Chondrocyte (in vitro differentiated cells): ENCODE measurements at regions not wholly inside any gene's neighbourhood (a gene's known extent, or its start where the extent isn't known, plus 50 kb on each side); places are given as distances from the start of the nearest gene placed in this dataset.

Experiments
- DNase-seq: peaks from one replicate; pipeline ENCODE4 v3.0.0; 2021; ENCODE audit warnings: mixed read lengths, low spot score
- H3K27ac Mint-ChIP-seq: one replicate; pipeline ENCODE4 v1.8.0; 2021; ENCODE audit warnings: mild to moderate bottlenecking, moderate library complexity, mixed read lengths; ENCODE audit not compliant: unreplicated experiment
- H3K27me3 Mint-ChIP-seq: 2 replicates; pipeline ENCODE4 v1.8.0; 2021; ENCODE audit warnings: low read depth, mixed read lengths
- H3K36me3 Mint-ChIP-seq: 2 replicates; pipeline ENCODE4 v1.8.0; 2021; ENCODE audit warnings: low read depth, mixed read lengths
- H3K4me1 Mint-ChIP-seq: 2 replicates; pipeline ENCODE4 v1.8.0; 2021; ENCODE audit warnings: low read depth, mild to moderate bottlenecking, mixed read lengths
- H3K4me3 Mint-ChIP-seq: one replicate; pipeline ENCODE4 v1.8.0; 2021; ENCODE audit warnings: mild to moderate bottlenecking, moderate library complexity, mixed read lengths; ENCODE audit not compliant: unreplicated experiment
- H3K9me3 Mint-ChIP-seq: 2 replicates; pipeline ENCODE4 v1.8.0; 2021; ENCODE audit warnings: low read depth, mixed read lengths
- CTCF ChIP-seq: fragments of 200-600 bp; sonication (generic); IDR thresholded peaks from 2 replicates; pipeline ENCODE4 v1.5.0; 2021; ENCODE audit warnings: antibody characterized with exemption, mild to moderate bottlenecking, moderate library complexity

GRCh38 chr4:4605849-4606248 lies 64.0 kb upstream of the STX18 start:
- no peaks in the 10 kb centered on the region for H3K4me1 Mint-ChIP-seq
- H3K36me3 Mint-ChIP-seq: no peaks in the 10 kb centered on the region
- peaks cover 7% of the 10 kb centered on the region for H3K9me3 Mint-ChIP-seq
- no peak for TF ChIP-seq CTCF
- no peak for DNase-seq
- no peak overlapping the region for H3K27ac Mint-ChIP-seq
- no peak overlapping the region for H3K4me3 Mint-ChIP-seq
- no peaks in the 10 kb centered on the region for H3K27me3 Mint-ChIP-seq

- no peak overlapping the region for H3K27ac Mint-ChIP-seq
- H3K27me3 Mint-ChIP-seq: no peaks in the 10 kb centered on the region
- no peaks in the 10 kb centered on the region for H3K36me3 Mint-ChIP-seq
- DNase-seq: no peak
- no peak overlapping the region for H3K4me3 Mint-ChIP-seq
- no peaks in the 10 kb centered on the region for H3K4me1 Mint-ChIP-seq
- no peaks in the 10 kb centered on the region for H3K9me3 Mint-ChIP-seq
- TF ChIP-seq CTCF: no peak
Observed at GRCh38 chr4:4603592-4603991, 61.7 kb upstream of the STX18 start.

- Mint-ChIP-seq H3K27ac (no peak overlapping the region), H3K4me3 (no peak overlapping the region), H3K4me1 (no peaks in the 10 kb centered on the region), H3K27me3 (no peaks in the 10 kb centered on the region), H3K9me3 (no peaks in the 10 kb centered on the region), H3K36me3 (no peaks in the 10 kb centered on the region)
- DNase-seq: no peak
- no peak for TF ChIP-seq CTCF
Observed at GRCh38 chr4:4603067-4603466, 61.2 kb upstream of the STX18 start.

GRCh38 chr4:4602468-4602867 lies 60.6 kb upstream of the STX18 start:
- no peaks in the 10 kb centered on the region for H3K27me3 Mint-ChIP-seq
- no peak overlapping the region for H3K4me3 Mint-ChIP-seq
- H3K4me1 Mint-ChIP-seq: no peaks in the 10 kb centered on the region
- H3K9me3 Mint-ChIP-seq: no peaks in the 10 kb centered on the region
- no peaks in the 10 kb centered on the region for H3K36me3 Mint-ChIP-seq
- no peak for DNase-seq
- H3K27ac Mint-ChIP-seq: no peak overlapping the region
- no peak for TF ChIP-seq CTCF

- no peak for TF ChIP-seq CTCF
- no peak overlapping the region for H3K4me3 Mint-ChIP-seq
- H3K9me3 Mint-ChIP-seq: no peaks in the 10 kb centered on the region
- H3K36me3 Mint-ChIP-seq: no peaks in the 10 kb centered on the region
- H3K27ac Mint-ChIP-seq: no peak overlapping the region
- no peaks in the 10 kb centered on the region for H3K27me3 Mint-ChIP-seq
- no peak for DNase-seq
- H3K4me1 Mint-ChIP-seq: no peaks in the 10 kb centered on the region
Observed at GRCh38 chr4:4601803-4602369, 60.0 kb upstream of the STX18 start.
